H1 (cell line): ENCODE measurements at regions not wholly inside any gene's neighbourhood (a gene's known extent, or its start where the extent isn't known, plus 50 kb on each side); places are given as distances from the start of the nearest gene placed in this dataset.

ENCODE experiments used
- CTCF ChIA-PET: fragments of 300-600 bp; sonication (Branson Sonifier 250); formaldehyde crosslinking; loops from one replicate; lab custom pipeline; 2021; ENCODE audit not compliant: partially characterized antibody; lab: Charles Lee
- POLR2A ChIA-PET: fragments of 300-600 bp; sonication (Branson Sonifier 250); formaldehyde crosslinking; loops from one replicate; lab custom pipeline; 2021; ENCODE audit warnings: inconsistent platforms; ENCODE audit not compliant: partially characterized antibody; lab: Charles Lee
- DNase-seq, 2 experiments: peaks; one replicate each; pipeline versions ENCODE4 v3.0.0 to v3.0.0-alpha.2; 2010 to 2022; ENCODE audit warnings: low spot score in 2 of 2, low read depth in 1 of 2, mixed read lengths in 1 of 2
- FAIRE-seq: peaks from 2 replicates; lab custom pipeline; 2011; peaks lifted over from hg19 to GRCh38; lab: Jason Lieb, UNC
- H2AFZ ChIP-seq: 2 replicates; pipeline ENCODE4 v1.8.1; 2012; ENCODE audit warnings: low read length, inconsistent platforms
- H2AK5ac ChIP-seq: 2 replicates; pipeline ENCODE4 v1.6.1; 2013; ENCODE audit warnings: low read depth, low read length
- H2BK120ac ChIP-seq: replicated peaks from 2 replicates; pipeline ENCODE3; 2013; ENCODE audit warnings: low read depth, low read length, inconsistent platforms
- H2BK12ac ChIP-seq: 2 replicates; pipeline ENCODE4 v1.6.1; 2013; ENCODE audit warnings: low read depth, low read length
- H2BK15ac ChIP-seq: 2 replicates; pipeline ENCODE4 v1.6.1; 2013; ENCODE audit warnings: low read length
- H2BK20ac ChIP-seq: 2 replicates; pipeline ENCODE4 v1.6.1; 2013; ENCODE audit warnings: low read length
- H2BK5ac ChIP-seq: 2 replicates; pipeline ENCODE4 v1.6.1; 2013; ENCODE audit warnings: low read depth, low read length
- H3K14ac ChIP-seq: 2 replicates; pipeline ENCODE4 v1.6.1; 2013; ENCODE audit warnings: inconsistent platforms; ENCODE audit not compliant: insufficient read length
- H3K18ac ChIP-seq: 2 replicates; pipeline ENCODE4 v1.6.1; 2013; ENCODE audit warnings: low read length; ENCODE audit errors: extremely low read depth
- H3K23ac ChIP-seq: 2 replicates; pipeline ENCODE4 v1.6.1; 2013; ENCODE audit warnings: inconsistent platforms; ENCODE audit not compliant: insufficient read length
- H3K23me2 ChIP-seq: 2 replicates; pipeline ENCODE4 v1.6.1; 2013; ENCODE audit warnings: low read depth, low read length
- H3K27ac ChIP-seq: 2 replicates; pipeline ENCODE4 v1.6.1; 2011; ENCODE audit warnings: low read depth, low read length, inconsistent platforms
- H3K27me3 ChIP-seq, 4 experiments: replicated peaks in 1 of 4; 1 replicate in 1 of 4; 2 replicates in 3 of 4; pipeline versions ENCODE4 v1.6.1 to v1.8.1; 2011 to 2013; ENCODE audit warnings: low read length in 3 of 4, mild to moderate bottlenecking in 3 of 4, inconsistent platforms in 2 of 4, mixed read lengths in 2 of 4, moderate library complexity in 1 of 4; ENCODE audit not compliant: control insufficient read depth in 3 of 4, insufficient read depth in 3 of 4; ENCODE audit errors: extremely low read depth in 1 of 4
- H3K36me3 ChIP-seq, 4 experiments: 2 replicates each; pipeline versions ENCODE4 v1.6.1 to v1.8.1; 2011 to 2013; ENCODE audit warnings: mild to moderate bottlenecking in 4 of 4, low read length in 3 of 4, moderate library complexity in 2 of 4, control low read depth in 1 of 4, inconsistent platforms in 1 of 4; ENCODE audit not compliant: insufficient read depth in 4 of 4, control insufficient read depth in 2 of 4
- H3K4ac ChIP-seq: replicated peaks from 2 replicates; pipeline ENCODE3; 2013; ENCODE audit warnings: low read length, low read depth, mixed read lengths, inconsistent platforms; ENCODE audit not compliant: insufficient read length
- H3K4me1 ChIP-seq, 4 experiments: replicated peaks in 1 of 4; 1 replicate in 1 of 4; 2 replicates in 3 of 4; pipeline versions ENCODE4 v1.6.1 to v1.8.1; 2011 to 2013; ENCODE audit warnings: low read length in 3 of 4, inconsistent platforms in 2 of 4, mixed read lengths in 1 of 4; ENCODE audit not compliant: insufficient read depth in 4 of 4, control insufficient read depth in 3 of 4
- H3K4me2 ChIP-seq, 2 experiments: 2 replicates each; pipeline versions ENCODE4 v1.6.1 to v1.8.1; 2011 to 2013; ENCODE audit warnings: low read depth in 2 of 2, low read length in 2 of 2, control low read depth in 1 of 2, inconsistent platforms in 1 of 2, mild to moderate bottlenecking in 1 of 2; ENCODE audit not compliant: insufficient read depth in 1 of 2
- H3K4me3 ChIP-seq, 4 experiments: fragments of 200-600, 300-600 bp in 1 of 4; sonication (generic), shearing (Covaris generic), sonication (Bioruptor Twin) in 1 of 4; 2 replicates each; pipeline versions ENCODE4 v1.5.1 to v1.8.1; 2011 to 2016; ENCODE audit warnings: low read length in 4 of 4, low read depth in 3 of 4, control low read depth in 2 of 4, inconsistent platforms in 2 of 4, mild to moderate bottlenecking in 2 of 4, mixed read lengths in 1 of 4, moderate library complexity in 1 of 4; ENCODE audit not compliant: insufficient read depth in 2 of 4; ENCODE audit errors: extremely low read depth in 1 of 4
- H3K56ac ChIP-seq: replicated peaks from 2 replicates; pipeline ENCODE3; 2013; ENCODE audit warnings: low read depth, mild to moderate bottlenecking, mixed read lengths, low read length, inconsistent platforms; ENCODE audit not compliant: insufficient read length
- H3K79me1 ChIP-seq: 2 replicates; pipeline ENCODE4 v1.6.1; 2013; ENCODE audit warnings: low read depth, low read length, control low read depth
- H3K79me2 ChIP-seq, 2 experiments: 2 replicates each; pipeline versions ENCODE4 v1.6.1 to v1.8.1; 2012 to 2013; ENCODE audit warnings: low read length in 2 of 2, mild to moderate bottlenecking in 2 of 2, inconsistent platforms in 1 of 2; ENCODE audit not compliant: insufficient read depth in 2 of 2, control insufficient read depth in 1 of 2
- H3K9ac ChIP-seq, 4 experiments: replicated peaks in 1 of 4; 1 replicate in 1 of 4; 2 replicates in 3 of 4; pipeline versions ENCODE4 v1.6.1 to v1.8.1; 2011 to 2013; ENCODE audit warnings: low read depth in 3 of 4, low read length in 3 of 4, control low read depth in 2 of 4, mild to moderate bottlenecking in 2 of 4, moderate library complexity in 2 of 4, inconsistent platforms in 1 of 4; ENCODE audit errors: extremely low read depth in 1 of 4
- H3K9me3 ChIP-seq, 2 experiments: 2 replicates each; pipeline versions ENCODE4 v1.6.1 to v1.8.1; 2012 to 2013; ENCODE audit warnings: mild to moderate bottlenecking in 2 of 2, moderate library complexity in 2 of 2, control low read depth in 1 of 2, inconsistent platforms in 1 of 2, low read depth in 1 of 2, low read length in 1 of 2, mixed read lengths in 1 of 2; ENCODE audit not compliant: insufficient read depth in 2 of 2
- H4K20me1 ChIP-seq, 2 experiments: replicated peaks in 1 of 2; 2 replicates each; pipeline versions ENCODE3 to v1.8.1; 2011 to 2013; ENCODE audit warnings: inconsistent platforms in 2 of 2, low read length in 2 of 2, mild to moderate bottlenecking in 1 of 2; ENCODE audit not compliant: insufficient read depth in 2 of 2, control insufficient read depth in 1 of 2
- H4K5ac ChIP-seq: 2 replicates; pipeline ENCODE4 v1.6.1; 2013; ENCODE audit warnings: low read length, low read depth, mixed read lengths, inconsistent platforms; ENCODE audit not compliant: insufficient read length
- H4K8ac ChIP-seq: 2 replicates; pipeline ENCODE4 v1.8.0; 2013; ENCODE audit warnings: mild to moderate bottlenecking, moderate library complexity, low read length, inconsistent platforms; ENCODE audit not compliant: insufficient read depth; ENCODE audit errors: extremely low read depth
- H4K91ac ChIP-seq: replicated peaks from 2 replicates; pipeline ENCODE3; 2013; ENCODE audit warnings: low read length, mixed read lengths, inconsistent platforms; ENCODE audit not compliant: insufficient read length
- ATF2 ChIP-seq: IDR thresholded peaks from 2 replicates; pipeline ENCODE4 v1.6.1; 2012; ENCODE audit warnings: low read length, inconsistent platforms
- CBX5 ChIP-seq: fragments of 300-800, 300-1000 bp; sonication (generic); IDR thresholded peaks from 2 replicates; pipeline ENCODE4 v1.7.1; 2016; ENCODE audit warnings: antibody characterized with exemption, low read length, low read depth
- CHD1 ChIP-seq: IDR thresholded peaks from 2 replicates; pipeline ENCODE4 v1.6.1; 2012; ENCODE audit warnings: low read depth, low read length, improper control_type of control experiment
- GABPA ChIP-seq: IDR thresholded peaks from 2 replicates; pipeline ENCODE4 v1.6.1; 2011; ENCODE audit warnings: mild to moderate bottlenecking, low read length, moderate library complexity, borderline replicate concordance; ENCODE audit not compliant: insufficient read depth
- JUN ChIP-seq: IDR thresholded peaks from 2 replicates; pipeline ENCODE4 v1.6.1; 2011; ENCODE audit warnings: low read depth, mild to moderate bottlenecking, improper control_type of control experiment, low read length
- PHF8 ChIP-seq: fragments of 200-600 bp; sonication (generic); conservative IDR thresholded peaks from 2 replicates; pipeline ENCODE4 v1.7.1; 2012; ENCODE audit warnings: low read depth, mild to moderate bottlenecking, inconsistent platforms, low read length, moderate library complexity
- SAP30 ChIP-seq: fragments of 300-600 bp; sonication (generic); IDR thresholded peaks from 2 replicates; pipeline ENCODE4 v1.7.1; 2012; ENCODE audit warnings: low read length, moderate library complexity, mild to moderate bottlenecking, inconsistent platforms; ENCODE audit not compliant: insufficient read depth, insufficient replicate concordance
- SIRT6 ChIP-seq: IDR thresholded peaks from one replicate; pipeline ENCODE4 v1.7.1; 2012; ENCODE audit warnings: low read length, inconsistent platforms
- SP1 ChIP-seq: IDR thresholded peaks from 2 replicates; pipeline ENCODE4 v1.6.1; 2011; ENCODE audit warnings: low read depth, low read length
- SP2 ChIP-seq: IDR thresholded peaks from 2 replicates; pipeline ENCODE4 v1.6.1; 2012; ENCODE audit warnings: mild to moderate bottlenecking, low read length, inconsistent platforms
- USF2 ChIP-seq: IDR thresholded peaks from 2 replicates; pipeline ENCODE4 v1.6.1; 2011; ENCODE audit warnings: low read length, improper control_type of control experiment
- WGBS, 2 experiments: shearing (Covaris generic) in 1 of 2; methylation state at CpG; one replicate each; pipeline versions ENCODE4 v1.1.6 to v1.1.7; 2013 to 2015; ENCODE audit warnings: low lambda C conversion rate in 2 of 2, mixed read lengths in 2 of 2, inconsistent platforms in 1 of 2, low coverage in 1 of 2, missing lambda C conversion rate in 1 of 2; ENCODE audit not compliant: insufficient replicate concordance in 2 of 2, insufficient coverage in 1 of 2, insufficient read length in 1 of 2; ENCODE audit errors: extremely low coverage in 1 of 2, missing lambda C conversion rate in 1 of 2; 5-methylcytosine and 5-hydroxymethylcytosine counted together

GRCh38 chr14:99007795-99008194, 264.2 kb downstream of the BCL11B start:
- H2BK15ac ChIP-seq: no peak overlapping the region
- WGBS, 2 experiments: 99% methylated on average over 7 of the region's 7 CpGs; no CpG with 5 or more reads in 1 of the 2 experiments
- no peak overlapping the region for H3K4me2 ChIP-seq
- H2BK5ac ChIP-seq: no peak overlapping the region
- no peak overlapping the region for H3K27ac ChIP-seq
- H3K14ac ChIP-seq: no peak overlapping the region
- DNase-seq (no peak), FAIRE-seq (no peak)
- ChIA-PET POLR2A (no interaction called here), CTCF (no interaction called here)
- H3K9me3 ChIP-seq: no peaks in the 10 kb centered on the region
- no peak overlapping the region for H3K18ac ChIP-seq
- peak overlapping the region; percentile 33; the same call in 1 of the 2 replicates for H2AK5ac ChIP-seq
- H3K4me1 ChIP-seq: no peaks in the 10 kb centered on the region
- no peak overlapping the region for H2BK120ac ChIP-seq
- TF ChIP-seq JUN: no peak
- TF ChIP-seq PHF8: no peak
- no peak for TF ChIP-seq CHD1
- TF ChIP-seq SP2: no peak
- no peak for TF ChIP-seq SIRT6
- no peak for TF ChIP-seq CBX5
- no peak for TF ChIP-seq USF2
- TF ChIP-seq GABPA: no peak
- no peak for TF ChIP-seq SP1
- no peak for TF ChIP-seq ATF2
- no peak for TF ChIP-seq SAP30
- H3K4ac ChIP-seq: no peak overlapping the region
- no peaks in the 10 kb centered on the region for H3K36me3 ChIP-seq
- H3K23ac ChIP-seq: no peak overlapping the region
- no peak overlapping the region for H3K56ac ChIP-seq
- peaks cover 3% of the 10 kb centered on the region; the same call in 1 of the 2 replicates for H3K23me2 ChIP-seq
- no peak overlapping the region for H2BK20ac ChIP-seq
- no peak overlapping the region for H4K5ac ChIP-seq
- H4K8ac ChIP-seq: no peak overlapping the region
- H4K91ac ChIP-seq: peak overlapping the region; percentile 89
- H3K27me3 ChIP-seq: no peaks in the 10 kb centered on the region
- peak overlapping the region; percentile 53; the same call in 1 of the 2 replicates for H2BK12ac ChIP-seq
- H2AFZ ChIP-seq: no peak overlapping the region
- H3K4me3 ChIP-seq: no peak overlapping the region
- peaks cover 0 to 4% of the 10 kb centered on the region in 2 experiments for H4K20me1 ChIP-seq
- H3K79me2 ChIP-seq: no peaks in the 10 kb centered on the region
- H3K79me1 ChIP-seq: no peaks in the 10 kb centered on the region
- H3K9ac ChIP-seq: no peak overlapping the region
